Ovary (tissue), 3 donors: ENCODE measurements at regions not wholly inside any gene's neighbourhood (a gene's known extent, or its start where the extent isn't known, plus 50 kb on each side); places are given as distances from the start of the nearest gene placed in this dataset.

Experiments used
- POLR2A ChIP-seq: fragments of 450-650 bp; IDR thresholded peaks from one replicate; pipeline ENCODE4 v1.6.1; 2017; ENCODE audit warnings: antibody characterized with exemption, mild to moderate bottlenecking, moderate library complexity
- TF ChIP-seq, protein P1 (sequence below), 3 donors: fragments of 450-650 bp in 2 of 3; fragments of 200-600 bp in 1 of 3; IDR thresholded peaks; one replicate each; pipeline versions ENCODE4 v1.5.1 to v1.8.0; 2016 to 2022; ENCODE audit warnings: antibody characterized with exemption in 3 of 3, mild to moderate bottlenecking in 1 of 3
- donor health status: DM: no; HTN: no; CAD: no.

DNA sequence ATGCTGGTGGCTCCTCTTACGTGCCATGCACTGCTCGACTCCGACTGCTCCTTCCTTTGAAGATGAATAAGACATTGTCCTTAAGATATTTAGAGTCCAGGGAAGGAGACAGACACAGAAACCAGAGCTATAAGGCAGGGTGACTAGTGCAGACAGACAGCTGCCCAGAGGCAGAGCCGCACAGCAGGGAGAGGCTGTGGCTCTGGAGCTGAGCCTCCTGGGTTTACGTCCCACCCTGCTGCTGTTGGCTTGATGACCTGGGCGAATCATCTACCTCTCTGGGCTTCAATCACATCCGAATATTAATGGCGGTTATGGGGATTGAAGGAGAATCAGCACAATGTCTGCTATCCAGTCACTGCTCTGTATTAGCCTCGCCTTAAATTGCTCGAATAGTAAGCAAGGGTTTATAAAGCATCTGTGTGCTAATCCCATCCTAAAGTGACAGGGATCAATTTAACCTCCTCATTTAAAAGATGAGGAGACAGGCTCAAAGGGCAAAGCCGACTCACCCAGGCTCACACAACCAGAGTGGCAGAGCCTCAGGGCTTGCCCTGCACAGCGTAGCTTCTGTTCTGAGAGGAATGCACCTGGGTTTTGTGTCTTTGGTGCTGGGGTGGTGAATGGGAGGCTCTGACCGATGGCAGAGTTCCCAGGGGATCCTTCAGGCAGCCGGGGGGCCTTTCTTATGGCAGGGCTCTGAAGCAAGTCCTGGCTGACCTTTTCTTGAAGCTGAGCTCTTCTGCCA lies 284.1 kb downstream of the MYCN start:
- no peak for TF ChIP-seq POLR2A
- TF ChIP-seq, protein P1, sequence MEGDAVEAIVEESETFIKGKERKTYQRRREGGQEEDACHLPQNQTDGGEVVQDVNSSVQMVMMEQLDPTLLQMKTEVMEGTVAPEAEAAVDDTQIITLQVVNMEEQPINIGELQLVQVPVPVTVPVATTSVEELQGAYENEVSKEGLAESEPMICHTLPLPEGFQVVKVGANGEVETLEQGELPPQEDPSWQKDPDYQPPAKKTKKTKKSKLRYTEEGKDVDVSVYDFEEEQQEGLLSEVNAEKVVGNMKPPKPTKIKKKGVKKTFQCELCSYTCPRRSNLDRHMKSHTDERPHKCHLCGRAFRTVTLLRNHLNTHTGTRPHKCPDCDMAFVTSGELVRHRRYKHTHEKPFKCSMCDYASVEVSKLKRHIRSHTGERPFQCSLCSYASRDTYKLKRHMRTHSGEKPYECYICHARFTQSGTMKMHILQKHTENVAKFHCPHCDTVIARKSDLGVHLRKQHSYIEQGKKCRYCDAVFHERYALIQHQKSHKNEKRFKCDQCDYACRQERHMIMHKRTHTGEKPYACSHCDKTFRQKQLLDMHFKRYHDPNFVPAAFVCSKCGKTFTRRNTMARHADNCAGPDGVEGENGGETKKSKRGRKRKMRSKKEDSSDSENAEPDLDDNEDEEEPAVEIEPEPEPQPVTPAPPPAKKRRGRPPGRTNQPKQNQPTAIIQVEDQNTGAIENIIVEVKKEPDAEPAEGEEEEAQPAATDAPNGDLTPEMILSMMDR (IDR thresholded peaks at IDR 0.05), result no peak
